H1 (cell line): ENCODE measurements at regions not wholly inside any gene's neighbourhood (a gene's known extent, or its start where the extent isn't known, plus 50 kb on each side); places are given as distances from the start of the nearest gene placed in this dataset.

Experiments used
- CBX5 ChIP-seq: fragments of 300-800, 300-1000 bp; sonication (generic); IDR thresholded peaks from 2 replicates; pipeline ENCODE4 v1.7.1; 2016; ENCODE audit warnings: antibody characterized with exemption, low read length, low read depth
- CHD7 ChIP-seq: fragments of 300-600 bp; sonication (generic); IDR thresholded peaks from 2 replicates; pipeline ENCODE4 v1.7.1; 2012; ENCODE audit warnings: low read length, moderate library complexity, mild to moderate bottlenecking, inconsistent platforms; ENCODE audit not compliant: insufficient replicate concordance
- CREB1 ChIP-seq: IDR thresholded peaks from 2 replicates; pipeline ENCODE4 v1.6.1; 2012; ENCODE audit warnings: inconsistent platforms
- MAFK ChIP-seq: IDR thresholded peaks from 2 replicates; pipeline ENCODE4 v1.6.1; 2012; ENCODE audit warnings: low read depth, mild to moderate bottlenecking, improper control_type of control experiment, low read length
- RFX5 ChIP-seq: IDR thresholded peaks from 2 replicates; pipeline ENCODE4 v1.6.1; 2011; ENCODE audit warnings: low read depth, low read length, improper control_type of control experiment, borderline replicate concordance
- ZNF274 ChIP-seq: IDR thresholded peaks from 2 replicates; pipeline ENCODE4 v1.7.0; 2012; ENCODE audit warnings: low read length, borderline replicate concordance; ENCODE audit errors: extremely low read depth

DNA sequence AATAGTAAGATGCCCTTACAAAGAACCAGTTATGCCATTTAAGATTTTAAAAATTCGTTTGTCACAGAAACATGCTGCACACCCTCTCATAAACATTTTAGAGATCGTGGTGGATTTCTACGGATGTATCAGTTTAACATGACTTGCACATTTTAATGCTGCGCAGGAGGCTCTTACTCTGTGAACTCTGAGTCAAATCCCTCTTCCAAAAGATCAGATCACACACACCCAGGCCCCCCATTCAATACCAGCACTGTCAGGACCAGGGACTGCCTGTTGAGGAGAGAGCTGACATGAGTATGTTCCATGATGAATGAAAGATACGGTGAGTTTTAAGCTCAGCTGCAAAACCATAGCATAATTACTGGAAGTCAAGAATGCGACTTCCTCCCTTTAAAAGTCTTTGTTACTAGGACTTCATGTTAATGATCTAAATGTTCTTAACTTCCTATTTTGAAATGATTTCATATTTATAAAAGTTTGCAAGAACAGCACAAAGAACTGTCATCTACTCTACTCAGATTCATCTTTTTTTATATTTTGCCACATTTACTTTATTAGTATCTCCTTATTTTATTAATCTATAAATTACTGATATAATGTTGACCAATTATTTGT is 500.2 kb downstream of the GLRX3 start:
- TF ChIP-seq CREB1 (no peak), CHD7 (no peak), MAFK (no peak), ZNF274 (no peak), CBX5 (no peak), RFX5 (no peak)
